Karpas-422 (cell line): ENCODE measurements at regions not wholly inside any gene's neighbourhood (a gene's known extent, or its start where the extent isn't known, plus 50 kb on each side); places are given as distances from the start of the nearest gene placed in this dataset. TPM values are rescaled to one million over a fixed set of nuclear protein-coding genes. Genes with fewer than 3 reads are reported as not detected.

Experiments
- DNase-seq: peaks from one replicate; pipeline ENCODE4 v3.0.0-alpha.2; 2015
- H2AFZ ChIP-seq: fragments of 200-600 bp; sonication (generic); 2 replicates; pipeline ENCODE4 v1.6.1; 2014; ENCODE audit warnings: antibody characterized with exemption, low read length, mixed read lengths
- H3K27ac ChIP-seq: fragments of 200-600 bp; sonication (generic); 2 replicates; pipeline ENCODE4 v1.5.1; 2014; ENCODE audit warnings: mild to moderate bottlenecking, low read length, moderate library complexity
- H3K27me3 ChIP-seq: fragments of 200-600 bp; sonication (generic); 2 replicates; pipeline ENCODE4 v1.6.1; 2014; ENCODE audit warnings: low read length, mixed read lengths
- H3K36me3 ChIP-seq: fragments of 200-600 bp; sonication (generic); 2 replicates; pipeline ENCODE4 v1.6.1; 2014; ENCODE audit warnings: low read length, mixed read lengths; ENCODE audit not compliant: insufficient read depth
- H3K4me1 ChIP-seq: fragments of 200-600 bp; sonication (generic); 2 replicates; pipeline ENCODE4 v1.6.1; 2014; ENCODE audit warnings: mild to moderate bottlenecking, low read length, mixed read lengths
- H3K4me2 ChIP-seq: fragments of 200-600 bp; sonication (generic); 2 replicates; pipeline ENCODE4 v1.6.1; 2014; ENCODE audit warnings: low read length, low read depth, mild to moderate bottlenecking; ENCODE audit not compliant: poor library complexity, severe bottlenecking
- H3K4me3 ChIP-seq: fragments of 200-600 bp; sonication (generic); 2 replicates; pipeline ENCODE4 v1.5.1; 2014; ENCODE audit warnings: mild to moderate bottlenecking, antibody characterized with exemption, low read length, mixed read lengths
- H3K79me2 ChIP-seq: fragments of 200-600 bp; sonication (generic); 2 replicates; pipeline ENCODE4 v1.6.1; 2014; ENCODE audit warnings: mild to moderate bottlenecking, low read length, mixed read lengths
- H3K9ac ChIP-seq: fragments of 200-600 bp; sonication (generic); 2 replicates; pipeline ENCODE4 v1.6.0; 2014; ENCODE audit warnings: low read length
- H3K9me2 ChIP-seq: fragments of 200-600 bp; sonication (generic), shearing (Covaris generic); replicated peaks from 2 replicates; pipeline ENCODE4 v1.6.0; 2014; ENCODE audit warnings: mild to moderate bottlenecking, low read length, moderate library complexity; ENCODE audit not compliant: insufficient read depth
- H3K9me3 ChIP-seq: fragments of 300-700, 200-600 bp; sonication (generic); 2 replicates; pipeline ENCODE4 v1.6.1; 2014; ENCODE audit warnings: low read length, mixed read lengths
- H4K20me1 ChIP-seq: fragments of 200-600 bp; sonication (generic); 2 replicates; pipeline ENCODE4 v1.6.1; 2014; ENCODE audit warnings: mild to moderate bottlenecking, antibody characterized with exemption, low read length, low read depth; ENCODE audit not compliant: insufficient read depth
- small RNA-seq: library from RNA; depleted of rRNA; stranded (forward); fragments of <200 nt; gene quantifications from one replicate; pipeline ENCODE3, GENCODE V24; 2014

DNA sequence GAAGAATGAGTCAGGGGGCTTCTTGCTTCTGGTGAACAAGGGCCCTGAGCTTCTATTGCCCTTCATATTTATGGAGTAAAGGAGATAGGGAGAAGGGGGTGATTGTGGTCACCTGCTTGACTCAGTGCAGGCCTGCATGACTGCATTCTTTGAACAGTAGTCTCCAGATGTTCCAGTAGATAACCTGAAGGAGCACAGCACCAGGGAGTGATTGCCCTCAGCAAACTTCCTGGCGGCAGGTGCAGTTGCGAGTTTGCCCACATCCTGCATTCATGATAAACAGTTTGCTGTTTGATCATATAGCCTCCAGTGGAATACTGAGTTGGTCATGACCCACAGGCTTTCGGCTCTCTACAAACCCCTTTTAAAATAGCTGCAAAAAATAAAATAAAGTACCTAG lies 1632.7 kb downstream of the OTOL1 start:
- H3K79me2 ChIP-seq: no peaks in the 10 kb centered on the region
- no peak overlapping the region for H3K9ac ChIP-seq
- DNase-seq: no peak
- H4K20me1 ChIP-seq: no peaks in the 10 kb centered on the region
- H3K27ac ChIP-seq: no peak overlapping the region
- H3K27me3 ChIP-seq: no peaks in the 10 kb centered on the region
- H3K36me3 ChIP-seq: no peaks in the 10 kb centered on the region
- peaks cover 11% of the 10 kb centered on the region for H3K9me3 ChIP-seq
- no peaks in the 10 kb centered on the region for H3K4me1 ChIP-seq
- no peak overlapping the region for H3K4me2 ChIP-seq
- H3K4me3 ChIP-seq: no peak overlapping the region
- H3K9me2 ChIP-seq: no peaks in the 10 kb centered on the region
- H2AFZ ChIP-seq: no peak overlapping the region

GRCh38 chr3:163126115-163126514 lies 1629.5 kb downstream of the OTOL1 start:
- Histone ChIP-seq H3K4me1 (no peaks in the 10 kb centered on the region), H3K9me3 (peaks cover 21% of the 10 kb centered on the region), H3K4me2 (no peak overlapping the region), H2AFZ (no peak overlapping the region), H3K9me2 (no peaks in the 10 kb centered on the region), H3K27me3 (no peaks in the 10 kb centered on the region), H3K27ac (no peak overlapping the region), H3K79me2 (no peaks in the 10 kb centered on the region), H3K9ac (no peak overlapping the region), H3K4me3 (no peak overlapping the region), H3K36me3 (no peaks in the 10 kb centered on the region), H4K20me1 (no peaks in the 10 kb centered on the region)
- DNase-seq: no peak

Small RNAs in the stretch of these regions (small RNA-seq; reads per million reads assigned to genes)
- gene MIR1263 (not detected), gene RNU7-82P (not detected)
